ENCODE measurements at regions not wholly inside any gene's neighbourhood (a gene's known extent, or its start where the extent isn't known, plus 50 kb on each side); places are given as distances from the start of the nearest gene placed in this dataset.

DNA sequence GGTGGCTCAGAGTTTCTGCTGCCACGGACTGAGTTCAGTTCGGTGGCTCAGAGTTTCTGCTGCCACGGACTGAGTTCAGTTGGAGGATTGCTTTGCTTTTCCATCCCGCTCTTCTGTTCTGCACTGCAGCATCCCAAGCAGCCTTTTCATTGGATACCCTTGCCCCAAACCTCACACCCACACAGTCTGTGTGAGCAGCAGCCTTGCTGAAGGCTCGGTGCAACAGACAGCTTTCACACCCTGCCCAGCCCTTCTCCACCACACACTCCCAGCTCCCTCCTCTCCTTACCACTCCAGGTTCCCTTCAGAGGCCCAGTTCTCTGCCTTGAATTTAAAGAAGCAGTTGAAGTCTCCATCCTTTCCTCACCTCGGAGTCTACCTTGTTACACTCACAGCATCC lies 52.5 kb upstream of the CHD6 start:
- H3K27ac ChIP-seq (ENCODE audit: low read depth in 1 of 2, low read length in 1 of 2) = no peak overlapping the region
- no peaks in the 10 kb centered on the region for H3K9me3 ChIP-seq (ENCODE audit: control insufficient read depth in 2 of 2, insufficient read depth in 1 of 2, low read length in 1 of 2)
- peaks cover 0 to 6% of the 10 kb centered on the region in 2 donors for H3K27me3 ChIP-seq (ENCODE audit: control insufficient read depth in 2 of 2, insufficient read depth in 1 of 2, low read length in 1 of 2)
- DNase-seq (ENCODE audit: low read depth in 6 of 9, low spot score in 9 of 9) = no peak
- H3K4me1 ChIP-seq (ENCODE audit: control insufficient read depth in 2 of 2, insufficient read depth in 2 of 2, low read length in 2 of 2) = no peaks in the 10 kb centered on the region
- H3K4me3 ChIP-seq (ENCODE audit: low read length in 2 of 2) = no peak overlapping the region
- no peaks in the 10 kb centered on the region for H3K36me3 ChIP-seq (ENCODE audit: control insufficient read depth in 2 of 2, insufficient read depth in 2 of 2, low read length in 1 of 2)
- 93% methylated on average over 6 of the region's 6 CpGs for WGBS

GRCh38 chr20:41669708-41670263 lies 51.6 kb upstream of the CHD6 start:
- Histone ChIP-seq H3K36me3 (ENCODE audit: control insufficient read depth in 2 of 2, insufficient read depth in 2 of 2, low read length in 1 of 2) (no peaks in the 10 kb centered on the region), H3K9me3 (ENCODE audit: control insufficient read depth in 2 of 2, insufficient read depth in 1 of 2, low read length in 1 of 2) (no peaks in the 10 kb centered on the region), H3K4me3 (ENCODE audit: low read length in 2 of 2) (no peak overlapping the region), H3K4me1 (ENCODE audit: control insufficient read depth in 2 of 2, insufficient read depth in 2 of 2, low read length in 2 of 2) (no peaks in the 10 kb centered on the region), H3K27ac (ENCODE audit: low read depth in 1 of 2, low read length in 1 of 2) (no peak overlapping the region), H3K27me3 (ENCODE audit: control insufficient read depth in 2 of 2, insufficient read depth in 1 of 2, low read length in 1 of 2) (peaks cover 0 to 6% of the 10 kb centered on the region in 2 donors)
- WGBS = 26% methylated on average over 6 of the region's 6 CpGs
- DNase-seq (ENCODE audit: low read depth in 6 of 9, low spot score in 9 of 9) = no peak

DNA sequence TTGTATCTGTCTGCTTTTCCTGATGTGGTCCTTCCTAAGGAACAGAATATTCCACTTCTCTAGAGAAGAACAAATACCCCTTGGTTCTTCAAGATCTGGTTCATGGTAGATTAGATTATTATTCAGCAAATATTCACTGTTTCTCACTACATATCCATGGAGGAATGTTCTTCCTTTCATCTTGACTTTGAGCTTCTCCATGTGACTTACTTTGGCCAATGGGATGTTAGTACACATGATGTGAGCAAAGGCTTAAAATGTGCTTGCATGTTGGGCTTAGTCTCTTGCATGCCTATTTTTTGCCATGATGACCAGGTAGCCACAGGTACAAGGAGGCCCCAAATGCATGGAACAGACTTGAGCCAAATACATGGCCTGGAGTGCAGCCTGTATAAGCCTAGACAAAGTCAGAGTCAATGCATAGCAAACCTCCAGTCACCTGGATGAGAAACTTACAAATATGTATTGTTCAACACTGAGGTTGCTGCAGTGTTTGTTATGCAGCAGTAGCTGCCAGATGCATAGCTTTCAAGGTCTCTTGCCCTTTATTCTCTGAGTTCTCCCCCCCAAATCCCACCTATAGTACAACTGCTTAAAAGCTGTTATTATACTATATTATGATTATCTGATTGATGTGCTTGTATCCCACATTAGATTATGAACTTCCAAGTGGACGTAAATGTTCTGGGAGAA lies 50.0 kb upstream of the CHD6 start:
- H3K27me3 ChIP-seq (ENCODE audit: control insufficient read depth in 2 of 2, insufficient read depth in 1 of 2, low read length in 1 of 2) = peaks cover 0 to 6% of the 10 kb centered on the region in 2 donors
- no peaks in the 10 kb centered on the region for H3K36me3 ChIP-seq (ENCODE audit: control insufficient read depth in 2 of 2, insufficient read depth in 2 of 2, low read length in 1 of 2)
- no peak overlapping the region for H3K4me3 ChIP-seq (ENCODE audit: low read length in 2 of 2)
- no peaks in the 10 kb centered on the region for H3K9me3 ChIP-seq (ENCODE audit: control insufficient read depth in 2 of 2, insufficient read depth in 1 of 2, low read length in 1 of 2)
- no peaks in the 10 kb centered on the region for H3K4me1 ChIP-seq (ENCODE audit: control insufficient read depth in 2 of 2, insufficient read depth in 2 of 2, low read length in 2 of 2)
- no peak overlapping the region for H3K27ac ChIP-seq (ENCODE audit: low read depth in 1 of 2, low read length in 1 of 2)
- 97% methylated on average over 1 of the region's 1 CpG for WGBS
- no peak for DNase-seq (ENCODE audit: low read depth in 6 of 9, low spot score in 9 of 9)

Measured in thymus (tissue), 11 donors.